ENCODE measurements at regions not wholly inside any gene's neighbourhood (a gene's known extent, or its start where the extent isn't known, plus 50 kb on each side); places are given as distances from the start of the nearest gene placed in this dataset.

- no peak for DNase-seq
- no peaks in the 10 kb centered on the region for H3K27me3 ChIP-seq (ENCODE audit: control insufficient read depth in 1 of 2, insufficient read depth in 2 of 2, low read length in 1 of 2)
- no peaks in the 10 kb centered on the region for H3K36me3 ChIP-seq (ENCODE audit: control insufficient read depth in 1 of 2, insufficient read depth in 2 of 2, low read length in 1 of 2)
- H3K4me3 ChIP-seq (ENCODE audit: low read length in 2 of 2) = no peak overlapping the region
- H3K4me1 ChIP-seq (ENCODE audit: control insufficient read depth in 1 of 2, insufficient read depth in 2 of 2, low read length in 2 of 2) = no peaks in the 10 kb centered on the region
- H3K9me3 ChIP-seq (ENCODE audit: control insufficient read depth, low read length) = no peaks in the 10 kb centered on the region
- no peak for ATAC-seq (ENCODE audit: low FRiP score)
- no peak overlapping the region for H3K27ac ChIP-seq (ENCODE audit: low read depth in 1 of 2, low read length in 2 of 2)
- intact Hi-C loops (cut with DNase I) = no loop called here
- WGBS, 2 donors = 41 to 68% methylated on average over 1 of the region's 1 CpG
Measured at GRCh38 chr7:136709876-136710275, 158.6 kb upstream of the CHRM2 start.

DNA sequence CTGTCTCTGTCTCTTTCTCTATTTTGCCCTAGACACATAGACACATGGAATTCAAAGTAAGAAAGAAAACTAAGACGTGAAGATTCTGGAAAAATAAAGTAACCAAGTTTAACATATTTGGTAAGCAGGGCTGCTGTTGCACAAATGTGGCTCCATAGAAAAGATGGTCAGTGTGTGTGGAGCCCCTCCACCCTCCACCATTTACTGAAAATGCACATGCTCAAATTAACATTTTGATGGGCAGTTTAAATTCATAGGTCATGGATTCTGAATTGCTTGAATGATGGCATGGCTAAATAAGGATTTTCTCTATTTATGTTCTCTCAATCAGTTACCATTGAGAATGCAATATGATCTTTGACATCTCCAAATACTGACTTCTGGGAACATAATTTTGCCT, 165.5 kb upstream of the CHRM2 start:
- no peak for DNase-seq
- Histone ChIP-seq H3K4me3 (ENCODE audit: low read length in 2 of 2) (no peak overlapping the region), H3K4me1 (ENCODE audit: control insufficient read depth in 1 of 2, insufficient read depth in 2 of 2, low read length in 2 of 2) (no peaks in the 10 kb centered on the region), H3K9me3 (ENCODE audit: control insufficient read depth, low read length) (no peaks in the 10 kb centered on the region), H3K27ac (ENCODE audit: low read depth in 1 of 2, low read length in 2 of 2) (no peak overlapping the region), H3K36me3 (ENCODE audit: control insufficient read depth in 1 of 2, insufficient read depth in 2 of 2, low read length in 1 of 2) (no peaks in the 10 kb centered on the region), H3K27me3 (ENCODE audit: control insufficient read depth in 1 of 2, insufficient read depth in 2 of 2, low read length in 1 of 2) (no peaks in the 10 kb centered on the region)
- intact Hi-C loops (cut with DNase I) = no loop called here
- ATAC-seq (ENCODE audit: low FRiP score) = no peak
- 63 to 73% methylated on average over 1 of the region's 1 CpG for WGBS, 2 donors

- no peaks in the 10 kb centered on the region for H3K9me3 ChIP-seq (ENCODE audit: control insufficient read depth, low read length)
- 75 to 78% methylated on average over 2 of the region's 2 CpGs for WGBS, 2 donors
- no peak for DNase-seq
- no peaks in the 10 kb centered on the region for H3K4me1 ChIP-seq (ENCODE audit: control insufficient read depth in 1 of 2, insufficient read depth in 2 of 2, low read length in 2 of 2)
- ATAC-seq (ENCODE audit: low FRiP score) = no peak
- H3K27me3 ChIP-seq (ENCODE audit: control insufficient read depth in 1 of 2, insufficient read depth in 2 of 2, low read length in 1 of 2) = no peaks in the 10 kb centered on the region
- intact Hi-C loops (cut with DNase I) = no loop called here
- H3K4me3 ChIP-seq (ENCODE audit: low read length in 2 of 2) = no peak overlapping the region
- no peaks in the 10 kb centered on the region for H3K36me3 ChIP-seq (ENCODE audit: control insufficient read depth in 1 of 2, insufficient read depth in 2 of 2, low read length in 1 of 2)
- H3K27ac ChIP-seq (ENCODE audit: low read depth in 1 of 2, low read length in 2 of 2) = no peak overlapping the region
Measured at GRCh38 chr7:136698977-136699376, 169.5 kb upstream of the CHRM2 start.

- no peak for DNase-seq
- Histone ChIP-seq H3K9me3 (ENCODE audit: control insufficient read depth, low read length) (no peaks in the 10 kb centered on the region), H3K27me3 (ENCODE audit: control insufficient read depth in 1 of 2, insufficient read depth in 2 of 2, low read length in 1 of 2) (no peaks in the 10 kb centered on the region), H3K36me3 (ENCODE audit: control insufficient read depth in 1 of 2, insufficient read depth in 2 of 2, low read length in 1 of 2) (no peaks in the 10 kb centered on the region), H3K4me1 (ENCODE audit: control insufficient read depth in 1 of 2, insufficient read depth in 2 of 2, low read length in 2 of 2) (no peaks in the 10 kb centered on the region), H3K27ac (ENCODE audit: low read depth in 1 of 2, low read length in 2 of 2) (no peak overlapping the region), H3K4me3 (ENCODE audit: low read length in 2 of 2) (no peak overlapping the region)
- intact Hi-C loops (cut with DNase I) = no loop called here
- no peak for ATAC-seq (ENCODE audit: low FRiP score)
- WGBS, 2 donors = 25 to 26% methylated on average over 3 of the region's 3 CpGs
Measured at GRCh38 chr7:136698231-136698630, 170.2 kb upstream of the CHRM2 start.

GRCh38 chr7:136697271-136697670, 171.2 kb upstream of the CHRM2 start:
- DNase-seq (no peak), ATAC-seq (ENCODE audit: low FRiP score) (no peak)
- no peaks in the 10 kb centered on the region for H3K27me3 ChIP-seq (ENCODE audit: control insufficient read depth in 1 of 2, insufficient read depth in 2 of 2, low read length in 1 of 2)
- intact Hi-C loops (cut with DNase I) = no loop called here
- H3K27ac ChIP-seq (ENCODE audit: low read depth in 1 of 2, low read length in 2 of 2) = no peak overlapping the region
- 45 to 49% methylated on average over 2 of the region's 2 CpGs for WGBS, 2 donors
- no peaks in the 10 kb centered on the region for H3K4me1 ChIP-seq (ENCODE audit: control insufficient read depth in 1 of 2, insufficient read depth in 2 of 2, low read length in 2 of 2)
- no peaks in the 10 kb centered on the region for H3K36me3 ChIP-seq (ENCODE audit: control insufficient read depth in 1 of 2, insufficient read depth in 2 of 2, low read length in 1 of 2)
- H3K4me3 ChIP-seq (ENCODE audit: low read length in 2 of 2) = no peak overlapping the region
- no peaks in the 10 kb centered on the region for H3K9me3 ChIP-seq (ENCODE audit: control insufficient read depth, low read length)

GRCh38 chr7:136693166-136694119, 175.0 kb upstream of the CHRM2 start:
- Histone ChIP-seq H3K27me3 (ENCODE audit: control insufficient read depth in 1 of 2, insufficient read depth in 2 of 2, low read length in 1 of 2) (no peaks in the 10 kb centered on the region), H3K27ac (ENCODE audit: low read depth in 1 of 2, low read length in 2 of 2) (no peak overlapping the region), H3K9me3 (ENCODE audit: control insufficient read depth, low read length) (no peaks in the 10 kb centered on the region), H3K4me1 (ENCODE audit: control insufficient read depth in 1 of 2, insufficient read depth in 2 of 2, low read length in 2 of 2) (no peaks in the 10 kb centered on the region), H3K36me3 (ENCODE audit: control insufficient read depth in 1 of 2, insufficient read depth in 2 of 2, low read length in 1 of 2) (no peaks in the 10 kb centered on the region), H3K4me3 (ENCODE audit: low read length in 2 of 2) (no peak overlapping the region)
- no peak for DNase-seq
- 58 to 60% methylated on average over 4 of the region's 4 CpGs for WGBS, 2 donors
- intact Hi-C loops (cut with DNase I) = no loop called here
- ATAC-seq (ENCODE audit: low FRiP score) = no peak

- intact Hi-C loops (cut with DNase I) = no loop called here
- Histone ChIP-seq H3K36me3 (ENCODE audit: control insufficient read depth in 1 of 2, insufficient read depth in 2 of 2, low read length in 1 of 2) (no peaks in the 10 kb centered on the region), H3K4me1 (ENCODE audit: control insufficient read depth in 1 of 2, insufficient read depth in 2 of 2, low read length in 2 of 2) (no peaks in the 10 kb centered on the region), H3K4me3 (ENCODE audit: low read length in 2 of 2) (no peak overlapping the region), H3K9me3 (ENCODE audit: control insufficient read depth, low read length) (no peaks in the 10 kb centered on the region), H3K27ac (ENCODE audit: low read depth in 1 of 2, low read length in 2 of 2) (no peak overlapping the region), H3K27me3 (ENCODE audit: control insufficient read depth in 1 of 2, insufficient read depth in 2 of 2, low read length in 1 of 2) (no peaks in the 10 kb centered on the region)
- WGBS, 2 donors = 46 to 53% methylated on average over 3 of the region's 3 CpGs
- no peak for DNase-seq
- ATAC-seq (ENCODE audit: low FRiP score) = no peak
Measured at GRCh38 chr7:136692221-136692620, 176.2 kb upstream of the CHRM2 start.

GRCh38 chr7:136688601-136689000, 179.9 kb upstream of the CHRM2 start:
- no peak overlapping the region for H3K4me3 ChIP-seq (ENCODE audit: low read length in 2 of 2)
- no peaks in the 10 kb centered on the region for H3K4me1 ChIP-seq (ENCODE audit: control insufficient read depth in 1 of 2, insufficient read depth in 2 of 2, low read length in 2 of 2)
- no peaks in the 10 kb centered on the region for H3K27me3 ChIP-seq (ENCODE audit: control insufficient read depth in 1 of 2, insufficient read depth in 2 of 2, low read length in 1 of 2)
- ATAC-seq (ENCODE audit: low FRiP score) (no peak), DNase-seq (no peak)
- 79 to 85% methylated on average over 2 of the region's 2 CpGs for WGBS, 2 donors
- H3K9me3 ChIP-seq (ENCODE audit: control insufficient read depth, low read length) = no peaks in the 10 kb centered on the region
- no peak overlapping the region for H3K27ac ChIP-seq (ENCODE audit: low read depth in 1 of 2, low read length in 2 of 2)
- intact Hi-C loops (cut with DNase I) = no loop called here
- H3K36me3 ChIP-seq (ENCODE audit: control insufficient read depth in 1 of 2, insufficient read depth in 2 of 2, low read length in 1 of 2) = no peaks in the 10 kb centered on the region

GRCh38 chr7:136687693-136688322, 180.6 kb upstream of the CHRM2 start:
- intact Hi-C loops (cut with DNase I) = no loop called here
- no peak for ATAC-seq (ENCODE audit: low FRiP score)
- no peak for DNase-seq

More at GRCh38 chr7:136687693-136688322, 180.6 kb upstream of the CHRM2 start:
- no peak overlapping the region for H3K4me3 ChIP-seq (ENCODE audit: low read length in 2 of 2)
- no peak overlapping the region for H3K27ac ChIP-seq (ENCODE audit: low read depth in 1 of 2, low read length in 2 of 2)
- H3K36me3 ChIP-seq (ENCODE audit: control insufficient read depth in 1 of 2, insufficient read depth in 2 of 2, low read length in 1 of 2) = no peaks in the 10 kb centered on the region
- no peaks in the 10 kb centered on the region for H3K4me1 ChIP-seq (ENCODE audit: control insufficient read depth in 1 of 2, insufficient read depth in 2 of 2, low read length in 2 of 2)
- 52 to 63% methylated on average over 2 of the region's 2 CpGs for WGBS, 2 donors
- no peaks in the 10 kb centered on the region for H3K9me3 ChIP-seq (ENCODE audit: control insufficient read depth, low read length)
- no peaks in the 10 kb centered on the region for H3K27me3 ChIP-seq (ENCODE audit: control insufficient read depth in 1 of 2, insufficient read depth in 2 of 2, low read length in 1 of 2)

All from aorta (tissue), 5 donors.